T-cell (primary cell): ENCODE measurements at regions not wholly inside any gene's neighbourhood (a gene's known extent, or its start where the extent isn't known, plus 50 kb on each side); places are given as distances from the start of the nearest gene placed in this dataset.
A peak's percentile ranks its signal among the peaks of the same experiment; 100 is the strongest.
"Not testable (repeated sequence)": the region's sequence is repeated elsewhere in the genome, so short reads cannot be mapped to it uniquely, and the experiment has no call there.

Experiments used
- ATAC-seq, 4 experiments: fragments of 200-7000 bp in 3 of 4; fragments of 150-1000 bp in 1 of 4; cut with Tn5 transposase; replicated peaks in 1 of 4; 1 replicate in 3 of 4; 2 replicates in 1 of 4; pipeline ENCODE4 v1.10.0; 2021; ENCODE audit warnings: moderate library complexity in 3 of 4, mild to moderate bottlenecking in 2 of 4, moderate number of reproducible peaks in 1 of 4
- CTCF ChIA-PET, 2 donors: fragments of 300-600 bp; sonication (Branson Sonifier 250); formaldehyde crosslinking; loops; one replicate each; lab custom pipeline; 2022; ENCODE audit warnings: antibody characterized with exemption in 2 of 2; lab: Charles Lee
- POLR2A ChIA-PET, 2 donors: fragments of 300-600 bp; sonication (Branson Sonifier 250); formaldehyde crosslinking; loops; one replicate each; lab custom pipeline; 2022; ENCODE audit warnings: antibody characterized with exemption in 2 of 2; lab: Charles Lee
- DNase-seq, 35 experiments: peaks; one replicate each; pipeline versions ENCODE4 v3.0.0 to v3.0.0-alpha.2; 2013 to 2023
- H3K27ac ChIP-seq: one replicate; pipeline ENCODE4 v1.5.1; 2013; ENCODE audit warnings: low read length
- H3K27me3 ChIP-seq, 2 experiments: replicated peaks in 1 of 2; 1 replicate in 1 of 2; 2 replicates in 1 of 2; pipeline versions ENCODE4 v1.6.1 to v1.7.0; 2013; ENCODE audit warnings: low read length in 1 of 2, mixed read lengths in 1 of 2; ENCODE audit not compliant: control insufficient read depth in 2 of 2, insufficient read depth in 2 of 2; ENCODE audit errors: extremely low read depth in 1 of 2
- H3K36me3 ChIP-seq, 2 donors: 1 replicate in 1 of 2; 2 replicates in 1 of 2; pipeline versions ENCODE4 v1.6.1 to v1.7.0; 2013; ENCODE audit warnings: low read length in 1 of 2; ENCODE audit not compliant: control insufficient read depth in 2 of 2, insufficient read depth in 1 of 2; ENCODE audit errors: extremely low read depth in 1 of 2
- H3K4me1 ChIP-seq, 2 experiments: 1 replicate in 1 of 2; 2 replicates in 1 of 2; pipeline versions ENCODE4 v1.6.1 to v1.7.0; 2013; ENCODE audit warnings: low read length in 2 of 2, mixed read lengths in 1 of 2; ENCODE audit not compliant: insufficient read depth in 2 of 2, control insufficient read depth in 1 of 2; ENCODE audit errors: extremely low read depth in 1 of 2
- H3K4me3 ChIP-seq, 2 donors: 1 replicate in 1 of 2; 2 replicates in 1 of 2; pipeline versions ENCODE4 v1.5.1 to v1.7.0; 2013; ENCODE audit warnings: mild to moderate bottlenecking in 2 of 2, low read length in 1 of 2, moderate library complexity in 1 of 2; ENCODE audit not compliant: control insufficient read depth in 1 of 2; ENCODE audit errors: extremely low read depth in 1 of 2
- H3K9me3 ChIP-seq: 2 replicates; pipeline ENCODE4 v1.7.0; 2013
- H3K27ac Mint-ChIP-seq, 2 donors: one replicate each; pipeline ENCODE4 v1.8.0; 2020 to 2021; ENCODE audit warnings: mild to moderate bottlenecking in 2 of 2, mixed read lengths in 2 of 2
- H3K27me3 Mint-ChIP-seq, 2 donors: one replicate each; pipeline ENCODE4 v1.8.0; 2021 to 2022; ENCODE audit warnings: mixed read lengths in 2 of 2
- H3K36me3 Mint-ChIP-seq: one replicate; pipeline ENCODE4 v1.8.0; 2021; ENCODE audit warnings: mixed read lengths
- H3K4me1 Mint-ChIP-seq, 3 donors: one replicate each; pipeline ENCODE4 v1.8.0; 2020 to 2022; ENCODE audit warnings: mixed read lengths in 3 of 3, mild to moderate bottlenecking in 1 of 3
- H3K4me3 Mint-ChIP-seq, 3 donors: one replicate each; pipeline ENCODE4 v1.8.0; 2020 to 2022; ENCODE audit warnings: mild to moderate bottlenecking in 3 of 3, mixed read lengths in 3 of 3, moderate library complexity in 3 of 3
- H3K9me3 Mint-ChIP-seq, 3 donors: one replicate each; pipeline ENCODE4 v1.8.0; 2020 to 2022; ENCODE audit warnings: mixed read lengths in 3 of 3
- WGBS: methylation state at CpG from one replicate; pipeline ENCODE4 v1.1.5; 2013; ENCODE audit warnings: missing lambda C conversion rate; ENCODE audit not compliant: insufficient coverage; 5-methylcytosine and 5-hydroxymethylcytosine counted together

DNA sequence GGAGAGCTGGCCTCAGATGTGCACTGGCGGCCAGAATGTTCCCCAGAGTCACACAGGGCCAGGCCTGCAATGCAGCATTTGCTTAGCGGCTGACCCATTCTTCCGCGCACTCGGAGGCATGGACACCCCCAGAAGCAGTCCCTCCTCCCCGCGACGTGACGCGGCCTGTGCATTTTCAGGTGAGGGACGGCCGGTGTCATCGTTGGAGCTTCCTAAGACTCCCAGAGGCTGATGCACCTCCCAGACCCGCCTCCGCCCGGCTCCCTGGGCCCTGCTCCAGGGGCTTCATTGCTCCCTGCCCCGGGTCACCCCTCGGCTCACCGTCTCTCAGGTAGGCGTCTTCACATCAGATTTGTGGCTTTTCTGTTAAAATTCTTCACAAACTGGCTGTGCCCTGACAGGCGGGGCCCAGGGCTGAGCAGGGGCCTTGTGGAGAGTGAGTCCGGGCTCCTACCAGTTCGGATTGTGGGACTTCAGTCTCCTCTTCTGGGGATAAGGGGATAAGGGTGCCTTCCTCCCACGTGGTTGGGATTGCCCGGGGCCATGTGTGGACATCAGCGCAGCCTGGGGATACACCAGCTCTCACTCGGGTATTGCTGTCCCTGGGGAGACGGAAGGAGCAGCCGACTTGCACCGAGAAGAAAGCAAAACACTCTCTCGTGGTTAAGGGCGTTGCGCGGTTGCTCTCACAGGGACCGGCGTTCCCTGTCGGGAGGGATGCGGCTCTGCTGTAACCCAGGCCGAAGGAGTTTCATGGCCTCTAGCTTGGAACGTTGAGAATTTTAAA, 249.1 kb downstream of the ADGRD1 start:
- POLR2A ChIA-PET, result no interaction called here
- no peak overlapping the region for H3K27ac Mint-ChIP-seq
- Histone ChIP-seq H3K9me3 (no peaks in the 10 kb centered on the region), H3K4me3 (no peak overlapping the region), H3K36me3 (no peaks in the 10 kb centered on the region), H3K27me3 (peaks cover 0 to 12% of the 10 kb centered on the region in 2 experiments), H3K27ac (no peak overlapping the region), H3K4me1 (no peaks in the 10 kb centered on the region)
- CTCF ChIA-PET, result no interaction called here
- H3K4me3 Mint-ChIP-seq, result no peak overlapping the region
- H3K4me1 Mint-ChIP-seq, result no peaks in the 10 kb centered on the region
- no peaks in the 10 kb centered on the region for H3K9me3 Mint-ChIP-seq
- WGBS, result 90% methylated on average over 31 of the region's 40 CpGs
- H3K36me3 Mint-ChIP-seq, result no peaks in the 10 kb centered on the region
- DNase-seq, result no peak
- H3K27me3 Mint-ChIP-seq, result no peaks in the 10 kb centered on the region
- no peak for ATAC-seq

- no peaks in the 10 kb centered on the region for H3K4me1 ChIP-seq
- peaks cover 0 to 15% of the 10 kb centered on the region in 2 experiments for H3K27me3 ChIP-seq
- ChIA-PET POLR2A (no interaction called here), CTCF (no interaction called here)
- H3K4me3 Mint-ChIP-seq, result no peak overlapping the region
- H3K27ac Mint-ChIP-seq, result no peak overlapping the region
- H3K9me3 ChIP-seq, result no peaks in the 10 kb centered on the region
- no peak for ATAC-seq
- H3K36me3 Mint-ChIP-seq, result no peaks in the 10 kb centered on the region
- peak in 2 of 35 experiments; percentile 3 to 10 for DNase-seq
- H3K4me3 ChIP-seq, result no peak overlapping the region
- H3K27me3 Mint-ChIP-seq, result no peaks in the 10 kb centered on the region
- 81% methylated on average over 19 of the region's 25 CpGs for WGBS
- no peak overlapping the region for H3K27ac ChIP-seq
- no peaks in the 10 kb centered on the region for H3K36me3 ChIP-seq
- no peaks in the 10 kb centered on the region for H3K4me1 Mint-ChIP-seq
- no peaks in the 10 kb centered on the region for H3K9me3 Mint-ChIP-seq
Measured at GRCh38 chr12:131203666-131204415, 250.1 kb downstream of the ADGRD1 start.

DNA sequence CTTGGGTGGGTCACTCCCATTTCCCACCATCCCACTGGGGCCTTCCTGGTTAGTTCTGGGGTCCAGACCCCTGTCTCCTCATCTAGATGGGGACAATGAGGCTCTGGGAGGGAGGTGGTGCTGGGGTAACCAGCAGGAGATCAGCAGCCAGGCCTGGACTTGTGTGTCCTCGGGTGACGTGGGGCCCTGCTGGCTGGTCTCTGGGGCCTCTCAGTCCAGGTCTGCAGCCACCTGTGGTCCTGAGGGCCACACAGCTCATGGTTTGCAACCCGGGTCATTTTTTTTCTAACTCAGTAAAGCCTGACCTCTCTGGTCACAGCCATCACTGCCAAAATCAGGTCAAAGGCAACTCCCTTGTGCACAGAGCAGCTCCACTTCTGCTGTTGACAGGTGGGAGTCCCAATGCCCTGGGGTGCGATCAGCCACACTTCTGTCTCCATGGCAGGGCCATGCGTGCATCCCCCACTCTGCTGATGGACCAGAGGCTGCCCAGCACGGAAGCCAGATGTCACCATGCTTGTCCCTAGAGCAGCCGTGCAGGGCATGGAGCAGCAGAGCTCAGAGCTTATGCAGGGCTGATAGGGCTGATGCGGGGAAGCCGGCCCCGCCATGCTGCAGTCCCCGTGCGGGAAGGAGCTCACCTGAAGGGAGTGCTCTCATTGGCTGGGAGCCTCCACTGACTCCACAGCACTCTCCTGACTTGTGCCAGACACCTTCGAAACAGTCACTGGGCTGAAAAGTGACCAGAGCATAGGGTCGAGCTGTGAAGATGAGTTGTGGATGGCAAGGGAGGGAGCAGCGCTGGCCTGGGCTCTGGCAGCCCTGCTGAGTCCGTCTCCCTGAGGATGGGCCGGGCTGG, 250.9 kb downstream of the ADGRD1 start:
- ATAC-seq, result no peak
- H3K4me3 Mint-ChIP-seq, result no peak overlapping the region
- 81% methylated on average over 10 of the region's 17 CpGs for WGBS
- H3K9me3 ChIP-seq, result no peaks in the 10 kb centered on the region
- no peaks in the 10 kb centered on the region for H3K36me3 Mint-ChIP-seq
- H3K4me3 ChIP-seq, result no peak overlapping the region
- H3K4me1 ChIP-seq, result peaks cover 2 to 5% of the 10 kb centered on the region in 2 experiments
- H3K27ac Mint-ChIP-seq, result no peak overlapping the region
- peak in 1 of 35 experiments; percentile 10 for DNase-seq
- no peaks in the 10 kb centered on the region for H3K9me3 Mint-ChIP-seq
- no peaks in the 10 kb centered on the region for H3K36me3 ChIP-seq
- peaks cover 0 to 2% of the 10 kb centered on the region in 2 donors for H3K27me3 Mint-ChIP-seq
- POLR2A ChIA-PET, result no interaction called here
- no peak overlapping the region for H3K27ac ChIP-seq
- peaks cover 3 to 6% (median 4%) of the 10 kb centered on the region in 3 donors for H3K4me1 Mint-ChIP-seq
- H3K27me3 ChIP-seq, result peaks cover 0 to 17% of the 10 kb centered on the region in 2 experiments
- CTCF ChIA-PET, result no interaction called here

DNA sequence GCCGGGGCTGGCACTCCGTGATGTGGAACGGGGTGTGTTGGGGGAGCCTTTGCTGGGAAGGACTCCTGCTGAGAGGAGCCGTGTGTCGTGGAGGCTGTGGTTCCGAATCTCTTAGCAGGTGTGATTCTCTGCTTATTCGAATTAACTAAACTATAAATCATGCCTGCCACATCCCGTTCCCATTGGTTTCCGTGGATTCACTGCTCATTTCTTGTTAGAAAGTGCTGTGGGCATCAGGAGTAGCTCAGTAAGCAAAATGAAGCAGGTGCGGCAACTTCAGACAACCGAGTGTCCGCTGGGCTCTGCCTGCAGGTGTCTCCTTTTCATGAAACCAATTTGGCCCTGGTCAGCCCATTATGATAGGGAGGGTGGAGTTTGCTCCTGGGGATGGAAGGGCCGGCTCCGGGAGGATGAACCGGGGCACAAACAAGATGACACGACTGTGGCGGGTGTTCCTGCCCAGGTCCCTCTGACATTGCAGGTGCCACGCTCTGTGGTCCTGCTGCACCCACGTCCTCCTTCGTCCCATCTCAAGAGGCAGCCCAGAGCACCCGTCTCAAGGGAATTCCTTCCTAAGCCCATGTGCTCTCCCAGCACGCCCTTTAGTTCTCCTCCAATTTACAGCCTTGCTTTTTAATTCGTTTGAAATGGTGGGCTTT, 251.7 kb downstream of the ADGRD1 start:
- H3K36me3 Mint-ChIP-seq, H3K4me1 ChIP-seq, ATAC-seq, H3K9me3 ChIP-seq, H3K36me3 ChIP-seq, H3K9me3 Mint-ChIP-seq, H3K4me3 Mint-ChIP-seq, H3K27ac Mint-ChIP-seq, H3K27ac ChIP-seq, POLR2A ChIA-PET, H3K27me3 Mint-ChIP-seq, H3K4me3 ChIP-seq, CTCF ChIA-PET: not testable (repeated sequence)
- H3K27me3 ChIP-seq, result peaks cover 0 to 19% of the 10 kb centered on the region in 2 experiments
- H3K4me1 Mint-ChIP-seq, result peaks cover 7 to 12% (median 10%) of the 10 kb centered on the region in 3 donors
- DNase-seq, result peak in 2 of 35 experiments; percentile 1
- 88% methylated on average over 4 of the region's 23 CpGs for WGBS

GRCh38 chr12:131206630-131207299, 253.1 kb downstream of the ADGRD1 start:
- H3K4me1 ChIP-seq, H3K27me3 Mint-ChIP-seq, H3K9me3 ChIP-seq, H3K27ac Mint-ChIP-seq, CTCF ChIA-PET, ATAC-seq, H3K36me3 Mint-ChIP-seq, H3K36me3 ChIP-seq, H3K27ac ChIP-seq, H3K4me3 Mint-ChIP-seq, POLR2A ChIA-PET, H3K4me3 ChIP-seq, H3K9me3 Mint-ChIP-seq: not testable (repeated sequence)
- H3K4me1 Mint-ChIP-seq, result peaks cover 9 to 18% (median 15%) of the 10 kb centered on the region in 3 donors
- peaks cover 0 to 24% of the 10 kb centered on the region in 2 experiments for H3K27me3 ChIP-seq
- WGBS, result no CpG with 5 or more reads among the region's 19 CpGs
- peak in 2 of 35 experiments; percentile 5 to 10 for DNase-seq
